NCI-H146 (cell line): ENCODE measurements at regions not wholly inside any gene's neighbourhood (a gene's known extent, or its start where the extent isn't known, plus 50 kb on each side); places are given as distances from the start of the nearest gene placed in this dataset.
"Not testable (repeated sequence)": the region's sequence is repeated elsewhere in the genome, so short reads cannot be mapped to it uniquely, and the experiment has no call there.

ENCODE experiments used
- DNase-seq: peaks from one replicate; lab custom pipeline; 2025; lab: John Stamatoyannopoulos, UW

DNA sequence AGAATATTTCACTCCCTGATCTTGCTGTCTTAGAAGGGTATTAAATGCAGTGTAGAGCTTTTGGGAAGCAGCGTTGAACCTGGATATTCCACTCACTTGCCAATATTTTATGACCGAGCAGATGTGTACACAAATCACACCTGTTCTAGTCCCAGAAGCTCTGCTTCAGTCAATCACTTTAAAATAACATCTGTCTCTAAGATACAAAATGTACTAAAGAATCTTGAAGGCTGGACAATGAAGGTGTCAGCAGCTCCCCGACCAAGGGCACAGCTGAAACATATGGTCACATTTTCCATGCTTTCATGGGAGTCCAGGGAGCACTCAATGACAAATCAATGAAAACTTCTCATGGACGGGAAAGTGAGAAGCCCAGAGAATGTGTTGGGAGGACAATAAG is 668.3 kb downstream of the PRIM2 start:
- DNase-seq, result not testable (repeated sequence)

GRCh38 chr6:57986584-57986983 is 669.2 kb downstream of the PRIM2 start:
- DNase-seq, result not testable (repeated sequence)

DNA sequence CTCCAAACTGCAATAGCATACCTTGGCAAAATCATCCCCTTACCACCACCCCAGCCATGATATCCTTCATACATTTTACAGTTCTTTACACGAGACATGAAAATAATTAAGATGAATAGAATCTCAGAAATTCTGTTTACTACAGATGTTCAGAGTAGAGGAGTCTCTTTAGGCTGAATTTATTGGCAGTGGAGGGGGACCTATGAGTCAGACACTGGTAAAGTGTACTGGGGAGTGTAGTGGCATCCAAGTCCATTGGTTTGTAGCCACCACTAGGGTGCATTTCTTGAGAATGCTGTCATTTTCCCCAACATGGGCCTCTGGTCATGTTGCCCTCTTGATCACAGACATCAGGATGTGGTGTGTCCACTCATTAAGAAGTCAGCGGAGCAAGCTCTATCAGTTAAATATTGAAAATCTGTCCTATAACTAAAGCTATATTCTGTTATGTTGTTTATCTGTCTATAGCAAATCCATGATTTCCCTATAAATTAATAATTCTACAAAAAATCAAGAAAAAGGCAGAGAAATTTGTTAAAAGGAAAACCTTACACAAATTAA is 672.2 kb downstream of the PRIM2 start:
- not testable (repeated sequence) for DNase-seq

DNA sequence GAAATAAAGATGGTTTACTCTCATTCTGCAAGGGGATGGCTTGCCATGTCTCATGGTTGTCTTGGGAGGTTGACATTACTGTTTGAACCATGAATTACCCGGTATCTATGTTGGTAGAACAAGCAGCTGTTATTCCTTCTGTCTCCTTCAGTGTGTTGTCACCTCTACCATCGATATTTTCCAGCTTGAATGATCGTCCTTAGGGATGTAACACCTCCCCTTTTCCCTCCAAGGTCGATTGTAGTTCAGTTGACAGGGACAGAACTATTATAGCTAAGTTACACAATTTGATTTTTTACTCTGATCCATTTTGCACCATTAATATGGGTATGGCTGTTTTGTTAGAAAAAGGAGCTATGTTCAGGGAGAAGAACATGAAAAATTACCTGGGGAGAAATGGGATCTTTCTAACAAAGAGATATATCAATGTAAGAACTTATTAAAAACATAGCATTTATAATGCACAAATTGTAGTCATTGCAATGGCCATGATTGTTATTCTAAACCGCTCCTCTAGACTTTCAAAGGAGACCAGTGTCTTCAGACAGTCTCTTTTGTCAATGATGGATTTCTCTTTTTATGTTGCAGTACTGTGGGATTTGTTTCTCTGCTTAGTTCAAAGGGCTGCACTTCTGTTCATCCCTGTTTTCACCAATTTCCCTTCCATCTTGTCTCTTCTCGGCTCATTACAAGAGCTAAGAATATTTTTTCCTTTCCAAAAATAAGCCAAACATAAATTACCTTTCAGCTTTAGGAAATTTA is 681.6 kb downstream of the PRIM2 start:
- not testable (repeated sequence) for DNase-seq

- not testable (repeated sequence) for DNase-seq
Observed at GRCh38 chr6:58000233-58000632, 682.8 kb downstream of the PRIM2 start.

- DNase-seq, result not testable (repeated sequence)
Observed at GRCh38 chr6:58003417-58004167, 686.2 kb downstream of the PRIM2 start.

GRCh38 chr6:58007334-58008000 is 690.0 kb downstream of the PRIM2 start:
- not testable (repeated sequence) for DNase-seq

- DNase-seq, result not testable (repeated sequence)
Observed at GRCh38 chr6:58008001-58008335, 690.5 kb downstream of the PRIM2 start.

DNA sequence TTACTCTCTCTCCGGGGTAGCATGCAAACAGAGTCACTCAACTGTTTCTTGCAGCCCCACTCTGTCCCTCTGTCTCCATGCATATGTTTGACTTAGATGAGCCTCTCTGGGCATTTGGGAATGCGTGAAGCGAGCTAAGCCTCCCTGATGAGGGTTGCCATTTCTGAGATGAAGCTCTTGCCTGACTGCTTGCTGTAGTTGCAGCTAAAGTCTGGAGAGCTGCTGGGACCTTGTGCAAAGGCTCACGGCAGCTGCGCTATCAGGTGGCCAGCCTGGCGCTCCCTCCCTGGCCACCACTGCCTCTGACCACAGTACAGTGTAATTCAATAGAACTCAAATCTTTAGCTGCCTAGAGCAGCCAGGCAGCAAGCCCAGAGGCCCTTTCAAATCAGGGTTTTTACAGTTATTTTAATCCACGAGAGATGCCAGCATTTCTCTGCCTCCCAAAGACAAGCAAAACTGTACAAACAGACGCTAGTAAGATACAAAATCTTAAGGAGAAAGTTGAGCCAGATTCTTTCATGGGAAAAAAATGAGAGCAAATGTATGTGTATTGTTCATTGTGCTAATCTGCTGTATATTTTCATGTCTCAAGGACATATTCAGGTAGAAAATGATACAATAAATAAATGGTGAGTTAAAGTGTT is 694.6 kb downstream of the PRIM2 start:
- DNase-seq, result not testable (repeated sequence)

- not testable (repeated sequence) for DNase-seq
Observed at GRCh38 chr6:58016614-58017013, 699.2 kb downstream of the PRIM2 start.

DNA sequence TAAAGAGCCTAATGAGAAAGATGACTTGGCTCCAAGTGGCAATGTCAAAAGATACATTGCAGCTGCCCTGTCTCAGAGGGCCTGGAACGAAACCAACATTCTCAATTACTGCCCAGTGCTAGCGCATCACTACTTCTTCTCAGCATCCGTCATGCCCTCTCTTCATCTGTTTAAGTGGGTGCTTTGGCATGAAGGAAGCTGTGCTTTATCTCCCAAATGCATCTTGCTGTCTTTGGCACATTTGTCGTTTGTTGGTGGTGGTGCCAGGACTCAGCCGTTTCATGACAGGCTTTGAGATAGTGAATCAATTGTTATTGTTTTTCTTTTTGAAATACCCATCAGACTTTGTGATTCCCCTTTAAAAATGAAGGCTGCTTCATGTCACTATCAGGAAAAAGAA is 710.8 kb downstream of the PRIM2 start:
- DNase-seq, result not testable (repeated sequence)

DNA sequence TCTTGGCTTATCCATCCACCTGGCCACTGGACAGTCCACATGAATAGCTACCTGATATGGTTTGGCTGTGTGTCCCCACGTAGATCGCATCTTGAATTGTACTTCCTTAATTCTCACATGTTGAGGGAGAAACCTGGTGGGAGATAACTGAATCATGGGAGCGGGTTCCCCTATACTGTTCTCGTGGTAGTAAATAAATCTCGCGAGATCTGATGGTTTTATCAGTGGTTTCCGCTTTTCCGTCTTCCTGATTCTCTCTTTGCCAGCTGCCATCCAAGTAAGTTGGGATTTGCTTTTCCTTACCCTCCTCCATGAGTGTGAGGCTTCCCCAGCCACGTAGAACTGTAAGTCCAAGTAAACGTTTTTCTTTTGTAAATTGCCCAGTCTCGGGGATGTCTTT is 720.8 kb downstream of the PRIM2 start:
- DNase-seq, result not testable (repeated sequence)

DNA sequence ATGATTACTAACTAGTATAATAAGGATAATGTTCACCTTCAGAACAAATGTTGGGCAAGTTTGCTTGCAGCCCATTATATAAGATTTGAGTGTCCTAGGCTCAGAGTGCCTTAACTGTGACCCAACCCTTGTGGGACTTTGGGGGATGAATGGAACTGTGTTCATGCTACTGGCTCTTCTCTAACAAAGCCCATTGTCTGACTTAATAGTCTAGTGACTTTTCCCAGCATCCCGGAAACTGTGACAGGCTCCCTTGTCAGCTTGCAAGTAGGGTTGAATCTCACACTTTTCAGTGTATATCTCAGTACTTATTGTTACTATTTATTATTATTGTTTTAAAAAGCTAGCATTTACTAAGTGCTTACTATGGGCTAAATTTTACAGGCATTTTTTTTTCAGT is 729.2 kb downstream of the PRIM2 start:
- not testable (repeated sequence) for DNase-seq

- not testable (repeated sequence) for DNase-seq
Observed at GRCh38 chr6:58047389-58047788, 730.0 kb downstream of the PRIM2 start.

DNA sequence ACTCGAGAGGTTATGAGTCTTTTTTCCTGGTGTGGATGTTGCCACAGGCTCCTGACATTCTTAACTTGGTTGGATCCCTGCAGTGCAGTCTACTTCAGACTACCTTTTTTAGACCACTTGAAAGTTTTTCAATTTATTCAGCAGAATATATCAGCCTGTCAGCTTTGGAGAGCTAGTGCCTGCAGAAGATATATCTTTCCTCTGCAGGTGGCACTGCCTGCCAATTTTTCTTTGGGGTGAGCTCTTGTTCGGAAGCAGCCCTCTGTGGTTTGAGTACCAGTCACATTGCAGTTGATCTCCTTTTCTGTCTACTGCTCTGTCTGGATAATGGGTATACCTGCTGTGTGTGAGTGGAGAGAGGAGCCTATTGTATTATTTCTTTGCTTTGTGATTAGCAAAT is 730.4 kb downstream of the PRIM2 start:
- not testable (repeated sequence) for DNase-seq

DNA sequence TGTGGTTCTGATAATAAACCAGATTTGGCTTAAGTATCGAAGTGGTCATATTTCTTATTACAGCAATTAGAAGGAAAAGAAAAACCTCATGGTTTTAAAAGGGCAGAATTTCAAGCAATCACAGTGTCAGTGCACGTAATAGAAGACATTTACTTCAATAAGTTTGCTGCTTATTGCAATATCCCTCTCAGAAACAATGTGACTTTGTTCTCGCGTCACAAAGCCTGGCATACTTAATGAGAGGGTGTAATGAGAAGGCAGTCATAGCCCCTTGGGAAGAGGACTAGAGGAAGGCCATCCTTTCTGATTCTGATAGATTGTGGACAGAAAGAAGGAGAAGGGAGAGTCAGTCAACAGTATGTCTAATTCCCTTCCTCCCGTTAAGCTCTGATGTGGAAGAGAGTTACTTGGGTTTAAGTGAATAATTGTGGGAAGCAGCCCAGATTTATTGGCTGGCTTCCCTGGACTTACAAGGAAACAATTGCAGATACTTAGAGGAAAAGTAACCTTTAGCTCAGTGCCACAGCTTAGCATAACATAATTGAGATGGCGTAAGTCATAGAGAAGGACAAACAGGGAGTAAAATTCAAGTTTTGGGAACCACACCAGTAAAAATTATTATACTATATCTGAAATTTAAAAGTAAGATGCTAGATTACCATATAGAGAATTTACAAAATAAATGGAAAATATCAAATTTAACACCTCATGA is 738.2 kb downstream of the PRIM2 start:
- DNase-seq, result not testable (repeated sequence)

GRCh38 chr6:58059701-58060100 is 742.3 kb downstream of the PRIM2 start:
- DNase-seq, result not testable (repeated sequence)

DNA sequence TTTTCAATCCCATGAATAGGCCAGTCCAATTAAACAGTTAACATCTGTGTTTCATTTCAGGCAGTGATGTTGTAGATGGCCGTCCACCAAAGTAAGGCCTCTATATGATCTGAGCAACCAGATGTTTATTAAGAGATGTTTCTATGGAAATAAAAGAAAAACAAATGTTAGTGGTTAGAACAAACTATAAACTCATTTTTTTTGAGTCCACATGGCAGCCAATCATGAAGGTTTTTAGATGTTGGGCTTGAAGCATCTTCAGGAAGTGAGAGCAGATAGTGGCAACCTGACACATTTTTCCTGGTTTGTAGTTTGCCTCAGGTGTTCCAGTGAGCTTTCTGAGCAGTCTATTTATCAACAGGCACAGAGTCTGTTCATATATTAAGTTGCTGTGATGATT is 746.1 kb downstream of the PRIM2 start:
- DNase-seq, result not testable (repeated sequence)

DNA sequence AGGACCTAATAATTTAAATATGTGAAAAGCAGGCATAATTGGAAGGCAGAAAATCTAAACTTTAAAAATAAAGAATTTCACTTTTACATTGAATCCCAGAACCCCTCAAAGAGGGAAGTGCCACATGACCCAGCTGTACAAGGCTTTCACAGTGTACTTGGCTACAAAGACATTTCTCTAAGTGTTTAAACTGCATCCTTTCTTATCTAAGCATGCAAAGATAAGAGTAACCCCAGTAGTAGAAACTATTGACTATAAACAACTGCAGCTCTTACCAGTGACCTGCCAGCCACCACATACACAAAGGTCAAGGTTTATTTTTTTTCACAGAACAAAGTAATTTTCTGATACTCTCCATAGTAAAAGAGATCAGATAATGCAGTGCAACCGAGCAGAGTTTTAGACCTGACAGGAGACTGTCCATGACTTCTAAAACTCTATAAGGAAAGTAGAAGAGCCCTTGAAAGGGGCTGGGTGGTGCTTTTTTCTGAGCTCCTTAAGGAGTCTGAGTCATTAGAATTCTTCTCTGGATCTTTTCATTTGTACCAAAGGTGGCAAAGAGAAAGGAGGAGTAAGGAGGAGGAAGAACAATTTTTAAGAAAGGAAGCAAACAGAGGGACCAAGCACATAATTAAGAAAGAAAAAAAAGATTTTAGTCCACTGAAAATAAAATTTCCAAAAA is 750.6 kb downstream of the PRIM2 start:
- not testable (repeated sequence) for DNase-seq

DNA sequence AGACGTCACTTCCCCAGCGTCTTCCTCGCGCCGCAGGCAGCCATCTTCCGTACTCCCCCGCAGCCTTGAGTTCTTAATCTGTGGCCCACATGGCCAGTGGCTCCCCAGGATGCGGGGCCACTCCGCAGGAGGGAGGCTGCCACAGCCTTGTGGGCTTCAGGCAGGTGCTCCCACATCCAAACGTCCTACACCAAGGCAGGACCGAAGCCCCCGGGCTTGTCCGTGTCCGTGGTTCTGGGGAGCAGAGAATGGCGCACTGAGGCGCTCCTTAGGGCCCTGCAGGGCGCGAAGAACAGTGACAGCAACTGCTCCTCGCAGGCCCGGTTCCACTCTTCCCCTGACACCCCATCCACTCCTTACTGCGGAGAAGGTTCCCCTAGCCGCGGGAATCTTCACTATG is 755.8 kb downstream of the PRIM2 start:
- no peak for DNase-seq

- not testable (repeated sequence) for DNase-seq
Observed at GRCh38 chr6:58090067-58090466, 772.6 kb downstream of the PRIM2 start.
